Endothelial cell of umbilical vein (primary cell): ENCODE measurements at regions not wholly inside any gene's neighbourhood (a gene's known extent, or its start where the extent isn't known, plus 50 kb on each side); places are given as distances from the start of the nearest gene placed in this dataset.

Experiments used
- CTCF ChIP-seq, 2 donors: IDR thresholded peaks; 1 replicate in 1 of 2; 2 replicates in 1 of 2; pipeline ENCODE4 v1.5.1; 2011; ENCODE audit warnings: low read length in 2 of 2, mild to moderate bottlenecking in 2 of 2, moderate library complexity in 2 of 2, control low read depth in 1 of 2, inconsistent platforms in 1 of 2, low read depth in 1 of 2; ENCODE audit not compliant: insufficient read depth in 1 of 2; ENCODE audit errors: extremely low read depth in 1 of 2
- EZH2 ChIP-seq: IDR thresholded peaks from 2 replicates; pipeline ENCODE4 v1.6.1; 2012; ENCODE audit warnings: borderline replicate concordance, low read depth, mild to moderate bottlenecking, moderate library complexity, low read length, inconsistent platforms; ENCODE audit not compliant: severe bottlenecking
- FOS ChIP-seq: IDR thresholded peaks from 2 replicates; pipeline ENCODE4 v1.6.1; 2011; ENCODE audit warnings: mild to moderate bottlenecking, low read length, moderate library complexity, borderline replicate concordance; ENCODE audit not compliant: insufficient read depth
- POLR2A ChIP-seq: IDR thresholded peaks from 2 replicates; pipeline ENCODE4 v1.6.1; 2012; ENCODE audit warnings: low read depth, mild to moderate bottlenecking, control low read depth, low read length
- POLR2AphosphoS5 ChIP-seq: IDR thresholded peaks from 2 replicates; pipeline ENCODE4 v1.6.1; 2012; ENCODE audit warnings: low read depth, mild to moderate bottlenecking, control low read depth, low read length, moderate library complexity; ENCODE audit not compliant: insufficient read depth

DNA sequence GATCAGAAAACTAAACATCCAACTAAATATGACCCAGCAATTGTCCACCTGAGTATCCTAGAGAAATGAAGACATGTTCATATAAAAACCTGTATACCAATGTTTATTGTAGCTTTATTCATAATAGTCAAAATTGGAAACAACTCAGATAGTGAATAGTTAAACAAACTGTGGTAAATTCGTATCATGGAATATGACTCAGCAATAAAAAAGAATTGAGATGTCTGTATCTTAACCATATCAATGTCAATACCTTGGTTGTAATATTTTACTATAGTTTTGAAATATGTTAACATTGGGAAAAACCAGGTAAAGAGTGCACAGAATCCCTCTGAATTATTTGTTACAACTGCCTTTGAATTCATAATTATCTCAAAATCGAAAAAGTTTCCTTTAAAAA is 159.3 kb upstream of the GAP43 start:
- no peak for TF ChIP-seq CTCF (IDR thresholded peaks at IDR 0.05; ENCODE audit: extremely low read depth in 1 of 2, insufficient read depth in 1 of 2, low read depth in 1 of 2, low read length in 2 of 2)
- no peak for TF ChIP-seq POLR2A
- TF ChIP-seq EZH2: no peak
- TF ChIP-seq POLR2AphosphoS5: no peak
- TF ChIP-seq FOS: no peak
